C4-2B (cell line): ENCODE measurements at regions not wholly inside any gene's neighbourhood (a gene's known extent, or its start where the extent isn't known, plus 50 kb on each side); places are given as distances from the start of the nearest gene placed in this dataset.

Experiments
- CTCF ChIP-seq: fragments of 450-650 bp; conservative IDR thresholded peaks from 2 replicates; pipeline ENCODE4 v1.5.1; 2017; ENCODE audit warnings: mild to moderate bottlenecking
- ZFX ChIP-seq: fragments of 450-650 bp; IDR thresholded peaks from 2 replicates; pipeline ENCODE4 v1.6.1; 2017

- TF ChIP-seq CTCF (no peak), ZFX (no peak)
Observed at GRCh38 chr1:219826290-219826689, 102.1 kb downstream of the SLC30A10 start.
